ENCODE measurements at regions not wholly inside any gene's neighbourhood (a gene's known extent, or its start where the extent isn't known, plus 50 kb on each side); places are given as distances from the start of the nearest gene placed in this dataset.

- no peak for TF ChIP-seq CTCF (IDR thresholded peaks at IDR 0.05)
- no peaks in the 10 kb centered on the region for H3K4me1 ChIP-seq
These were observed 73.0 kb upstream of the TPM1 start for GRCh38 chr15:62969442-62970089.

GRCh38 chr15:62972814-62973213, 69.7 kb upstream of the TPM1 start:
- no peak for TF ChIP-seq CTCF (IDR thresholded peaks at IDR 0.05)
- DNase-seq (ENCODE audit: low spot score), result no peak
- no peaks in the 10 kb centered on the region for H3K36me3 ChIP-seq
- no peak overlapping the region for H3K27ac ChIP-seq
- H3K4me3 ChIP-seq, result no peak overlapping the region
- H3K4me1 ChIP-seq, result peaks cover 1 to 4% of the 10 kb centered on the region in 2 donors
- H3K9me3 ChIP-seq, result no peaks in the 10 kb centered on the region
- H3K27me3 ChIP-seq, result no peaks in the 10 kb centered on the region

More at GRCh38 chr15:62969442-62970089, 73.0 kb upstream of the TPM1 start:
- H3K36me3 ChIP-seq, result no peaks in the 10 kb centered on the region
- DNase-seq (ENCODE audit: low spot score), result no peak
- no peak overlapping the region for H3K4me3 ChIP-seq
- H3K9me3 ChIP-seq, result no peaks in the 10 kb centered on the region
- H3K27me3 ChIP-seq, result no peaks in the 10 kb centered on the region
- no peak overlapping the region for H3K27ac ChIP-seq

GRCh38 chr15:62975515-62975914, 67.0 kb upstream of the TPM1 start:
- H3K9me3 ChIP-seq, result no peaks in the 10 kb centered on the region
- TF ChIP-seq CTCF (IDR thresholded peaks at IDR 0.05), result no peak
- H3K4me1 ChIP-seq, result peaks cover 4 to 11% of the 10 kb centered on the region in 2 donors
- no peaks in the 10 kb centered on the region for H3K36me3 ChIP-seq
- H3K27me3 ChIP-seq, result no peaks in the 10 kb centered on the region
- no peak overlapping the region for H3K27ac ChIP-seq
- DNase-seq (ENCODE audit: low spot score), result no peak
- H3K4me3 ChIP-seq, result no peak overlapping the region

- H3K9me3 ChIP-seq, result no peaks in the 10 kb centered on the region
- H3K27me3 ChIP-seq, result no peaks in the 10 kb centered on the region
- DNase-seq (ENCODE audit: low spot score), result no peak
- peaks cover 4 to 11% of the 10 kb centered on the region in 2 donors for H3K4me1 ChIP-seq
- H3K36me3 ChIP-seq, result no peaks in the 10 kb centered on the region
- H3K4me3 ChIP-seq, result no peak overlapping the region
- TF ChIP-seq CTCF (IDR thresholded peaks at IDR 0.05), result no peak
- no peak overlapping the region for H3K27ac ChIP-seq
These were observed 66.2 kb upstream of the TPM1 start for GRCh38 chr15:62976301-62976881.

GRCh38 chr15:62977952-62978811, 64.4 kb upstream of the TPM1 start:
- H3K4me1 ChIP-seq, result peaks cover 4 to 11% of the 10 kb centered on the region in 2 donors
- no peaks in the 10 kb centered on the region for H3K36me3 ChIP-seq
- peak overlapping the region; percentile 12 to 80 for H3K27ac ChIP-seq
- H3K9me3 ChIP-seq, result no peaks in the 10 kb centered on the region
- TF ChIP-seq CTCF (IDR thresholded peaks at IDR 0.05), result no peak
- no peaks in the 10 kb centered on the region for H3K27me3 ChIP-seq
- no peak for DNase-seq (ENCODE audit: low spot score)
- no peak overlapping the region for H3K4me3 ChIP-seq

Data from right atrium auricular region (tissue), 2 donors.